ENCODE measurements at regions not wholly inside any gene's neighbourhood (a gene's known extent, or its start where the extent isn't known, plus 50 kb on each side); places are given as distances from the start of the nearest gene placed in this dataset.

GRCh38 chr6:23754197-23754596 is 371.8 kb upstream of the NRSN1 start:
- no peaks in the 10 kb centered on the region for H3K36me3 ChIP-seq (ENCODE audit: insufficient read depth, low read length)
- no peaks in the 10 kb centered on the region for H3K9me2 ChIP-seq (ENCODE audit: insufficient read depth, low read length)
- no peaks in the 10 kb centered on the region for H3F3A ChIP-seq (ENCODE audit: insufficient read depth, low read length, poor library complexity, severe bottlenecking)
- no peak overlapping the region for H3K4me2 ChIP-seq (ENCODE audit: low read length)
- H3K27me3 ChIP-seq (ENCODE audit: insufficient read depth, low read depth, low read length): no peaks in the 10 kb centered on the region
- H3K9ac ChIP-seq (ENCODE audit: low read length): no peak overlapping the region
- no peaks in the 10 kb centered on the region for H4K20me1 ChIP-seq (ENCODE audit: insufficient read depth)
- no peak overlapping the region for H2AFZ ChIP-seq (ENCODE audit: low read depth, low read length)
- peaks cover 3% of the 10 kb centered on the region for H3K9me3 ChIP-seq (ENCODE audit: low read length)
- H3K4me3 ChIP-seq (ENCODE audit: low read length): no peak overlapping the region
- no peaks in the 10 kb centered on the region for H3K79me2 ChIP-seq (replicated peaks; ENCODE audit: insufficient read depth, low read length)
- no peak overlapping the region for H3K27ac ChIP-seq (ENCODE audit: low read length)
- TF ChIP-seq CTCF (IDR thresholded peaks at IDR 0.05; ENCODE audit: poor library complexity, severe bottlenecking) (no peak), MXI1 (conservative IDR thresholded peaks at IDR 0.05; ENCODE audit: poor library complexity, severe bottlenecking) (no peak), SMC3 (conservative IDR thresholded peaks at IDR 0.05; ENCODE audit: poor library complexity) (no peak), EP300 (conservative IDR thresholded peaks at IDR 0.05; ENCODE audit: poor library complexity, severe bottlenecking) (no peak)

- no peaks in the 10 kb centered on the region for H4K20me1 ChIP-seq (ENCODE audit: insufficient read depth)
- no peak overlapping the region for H3K9ac ChIP-seq (ENCODE audit: low read length)
- H3K36me3 ChIP-seq (ENCODE audit: insufficient read depth, low read length): no peaks in the 10 kb centered on the region
- H3K27ac ChIP-seq (ENCODE audit: low read length): no peak overlapping the region
- H3F3A ChIP-seq (ENCODE audit: insufficient read depth, low read length, poor library complexity, severe bottlenecking): no peaks in the 10 kb centered on the region
- H2AFZ ChIP-seq (ENCODE audit: low read depth, low read length): no peak overlapping the region
- no peak overlapping the region for H3K4me3 ChIP-seq (ENCODE audit: low read length)
- no peaks in the 10 kb centered on the region for H3K27me3 ChIP-seq (ENCODE audit: insufficient read depth, low read depth, low read length)
- H3K9me3 ChIP-seq (ENCODE audit: low read length): no peaks in the 10 kb centered on the region
- H3K4me2 ChIP-seq (ENCODE audit: low read length): no peak overlapping the region
- TF ChIP-seq EZH2 (IDR thresholded peaks at IDR 0.05; ENCODE audit: borderline replicate concordance, insufficient read depth, low read length, poor library complexity, severe bottlenecking): no peak
- no peak for TF ChIP-seq POLR2AphosphoS5 (IDR thresholded peaks at IDR 0.05)
- H3K9me2 ChIP-seq (ENCODE audit: insufficient read depth, low read length): no peaks in the 10 kb centered on the region
- H3K79me2 ChIP-seq (replicated peaks; ENCODE audit: insufficient read depth, low read length): no peaks in the 10 kb centered on the region
Observed at GRCh38 chr6:23775127-23775526, 350.9 kb upstream of the NRSN1 start.

DNA sequence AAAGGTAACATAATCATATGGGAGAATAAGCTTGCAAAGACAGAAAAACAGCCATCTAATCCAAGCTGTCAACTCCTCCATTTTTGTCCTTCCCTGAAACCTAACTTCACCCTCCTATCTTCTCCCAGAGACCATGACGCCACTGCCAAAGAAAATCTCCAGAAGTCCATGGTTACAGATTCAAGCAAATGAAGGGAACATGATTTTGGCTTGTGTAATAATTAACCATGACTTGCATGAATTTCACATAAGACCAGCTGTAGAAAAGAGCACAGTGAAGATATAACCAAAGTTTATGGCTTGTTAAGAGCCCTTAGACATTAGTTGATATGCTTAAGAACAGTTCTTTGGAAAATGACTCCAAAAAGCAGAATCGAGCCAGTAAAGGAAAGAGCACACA is 342.1 kb upstream of the NRSN1 start:
- Histone ChIP-seq H2AFZ (ENCODE audit: low read depth, low read length) (no peak overlapping the region), H3K4me3 (ENCODE audit: low read length) (no peak overlapping the region), H3K4me2 (ENCODE audit: low read length) (no peak overlapping the region), H3K9me2 (ENCODE audit: insufficient read depth, low read length) (no peaks in the 10 kb centered on the region), H3K9ac (ENCODE audit: low read length) (no peak overlapping the region), H3K27me3 (ENCODE audit: insufficient read depth, low read depth, low read length) (no peaks in the 10 kb centered on the region), H3F3A (ENCODE audit: insufficient read depth, low read length, poor library complexity, severe bottlenecking) (no peaks in the 10 kb centered on the region), H3K27ac (ENCODE audit: low read length) (no peak overlapping the region), H4K20me1 (ENCODE audit: insufficient read depth) (no peaks in the 10 kb centered on the region), H3K36me3 (ENCODE audit: insufficient read depth, low read length) (no peaks in the 10 kb centered on the region), H3K9me3 (ENCODE audit: low read length) (no peaks in the 10 kb centered on the region), H3K79me2 (replicated peaks; ENCODE audit: insufficient read depth, low read length) (no peaks in the 10 kb centered on the region)
- no peak for TF ChIP-seq TAF1 (IDR thresholded peaks at IDR 0.05; ENCODE audit: low read depth)
- no peak for TF ChIP-seq MXI1 (conservative IDR thresholded peaks at IDR 0.05; ENCODE audit: poor library complexity, severe bottlenecking)
- TF ChIP-seq SMC3 (conservative IDR thresholded peaks at IDR 0.05; ENCODE audit: poor library complexity): no peak
- TF ChIP-seq POLR2AphosphoS5 (IDR thresholded peaks at IDR 0.05): no peak
- TF ChIP-seq RAD21 (conservative IDR thresholded peaks at IDR 0.05): no peak
- TF ChIP-seq CTCF (IDR thresholded peaks at IDR 0.05; ENCODE audit: poor library complexity, severe bottlenecking): no peak
- no peak for TF ChIP-seq EZH2 (IDR thresholded peaks at IDR 0.05; ENCODE audit: borderline replicate concordance, insufficient read depth, low read length, poor library complexity, severe bottlenecking)
- no peak for TF ChIP-seq EP300 (conservative IDR thresholded peaks at IDR 0.05; ENCODE audit: poor library complexity, severe bottlenecking)
- TF ChIP-seq REST (IDR thresholded peaks at IDR 0.05; ENCODE audit: borderline replicate concordance): no peak

Measured in neural cell (in vitro differentiated cells).